CD4-positive, alpha-beta T cell treated with Interleukin-6 for 4 hours (primary cell): ENCODE measurements at regions not wholly inside any gene's neighbourhood (a gene's known extent, or its start where the extent isn't known, plus 50 kb on each side); places are given as distances from the start of the nearest gene placed in this dataset.

ENCODE experiments used
- DNase-seq: peaks from one replicate; pipeline ENCODE4 v3.0.0-alpha.2; 2020; ENCODE audit warnings: mixed read lengths

DNA sequence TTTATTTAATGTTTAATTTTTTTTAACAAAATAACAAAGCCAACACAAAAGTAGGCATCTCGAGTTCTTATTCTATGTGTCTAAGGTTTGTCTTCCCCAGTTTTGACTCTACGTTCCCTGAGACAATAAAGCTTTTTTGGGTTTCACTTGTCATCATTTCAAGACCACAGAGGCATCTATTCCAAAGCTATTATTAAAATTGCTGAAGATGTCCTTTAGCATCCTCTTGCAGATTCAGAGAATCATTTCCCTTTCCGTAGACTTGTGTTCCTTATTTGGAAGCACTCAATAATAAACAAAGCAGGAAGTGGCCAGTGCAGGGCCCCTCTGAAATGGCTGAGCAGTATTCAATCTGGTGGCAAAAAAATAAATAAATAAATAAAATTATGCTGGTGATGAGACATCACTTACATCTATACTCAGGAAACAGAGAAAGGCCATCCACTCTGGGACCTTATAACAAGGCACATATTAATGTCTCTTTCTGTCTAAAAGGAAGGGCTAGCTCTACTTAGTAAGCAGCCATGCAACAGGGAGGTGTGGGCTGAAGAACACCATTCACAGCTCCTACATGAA, 362.3 kb downstream of the WDR72 start:
- DNase-seq = no peak

DNA sequence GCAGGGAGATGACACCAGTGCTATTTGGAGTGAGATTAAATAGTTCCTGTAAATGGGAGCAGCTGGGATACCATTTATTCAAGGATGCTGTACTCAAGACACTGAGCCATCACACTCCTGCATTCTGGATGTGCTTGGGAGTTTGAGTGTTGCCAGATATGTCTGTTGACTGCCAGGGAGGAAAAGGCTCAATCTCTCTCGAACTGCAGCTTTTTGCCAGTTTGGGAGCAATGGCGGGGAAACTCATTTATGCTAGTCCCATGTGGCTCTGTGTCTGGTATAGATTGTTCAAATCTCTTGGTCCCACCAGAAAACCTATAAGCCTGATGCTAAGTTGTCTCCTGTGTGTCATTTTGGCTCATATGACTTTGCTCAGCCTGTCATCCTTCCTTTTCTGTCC, 363.6 kb downstream of the WDR72 start:
- DNase-seq = no peak

GRCh38 chr15:53390549-53390948, 368.9 kb downstream of the WDR72 start:
- DNase-seq = no peak

DNA sequence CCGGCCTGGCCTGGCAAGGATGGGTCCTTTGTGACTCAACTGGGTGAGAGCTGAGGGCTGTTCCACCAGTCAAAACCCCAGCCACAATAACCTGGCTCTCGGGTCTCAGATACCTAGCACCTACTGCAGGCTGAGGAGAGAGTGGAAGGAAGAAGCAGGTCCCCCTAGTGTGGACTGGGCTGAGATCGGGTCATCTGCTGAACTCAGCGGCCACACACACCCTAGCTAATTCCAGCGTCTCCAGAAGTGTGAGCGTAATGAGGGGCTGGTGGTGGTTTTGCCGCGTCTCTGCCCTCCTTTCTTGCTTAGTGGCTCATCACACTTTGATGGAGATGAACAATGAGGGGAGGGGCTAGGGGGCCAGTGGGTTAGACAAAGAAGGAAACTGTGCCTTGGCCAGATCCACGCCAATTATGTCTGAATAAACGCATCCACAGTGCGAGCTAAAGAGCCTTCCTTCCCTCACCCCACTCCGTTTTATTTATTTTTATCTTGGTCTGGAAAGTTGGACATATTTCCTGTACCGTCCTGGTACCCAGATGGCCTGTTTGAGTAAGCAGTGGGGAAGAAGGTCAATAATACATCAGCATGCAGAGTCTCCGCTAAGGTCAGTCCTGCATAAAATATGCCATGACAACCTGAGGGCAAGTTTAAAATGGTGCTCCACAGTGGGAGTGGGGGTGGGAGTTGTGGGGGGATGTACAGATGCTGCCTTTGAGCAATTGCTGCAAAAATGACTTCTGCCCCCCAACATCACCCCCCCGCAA, 370.0 kb downstream of the WDR72 start:
- DNase-seq = no peak

DNA sequence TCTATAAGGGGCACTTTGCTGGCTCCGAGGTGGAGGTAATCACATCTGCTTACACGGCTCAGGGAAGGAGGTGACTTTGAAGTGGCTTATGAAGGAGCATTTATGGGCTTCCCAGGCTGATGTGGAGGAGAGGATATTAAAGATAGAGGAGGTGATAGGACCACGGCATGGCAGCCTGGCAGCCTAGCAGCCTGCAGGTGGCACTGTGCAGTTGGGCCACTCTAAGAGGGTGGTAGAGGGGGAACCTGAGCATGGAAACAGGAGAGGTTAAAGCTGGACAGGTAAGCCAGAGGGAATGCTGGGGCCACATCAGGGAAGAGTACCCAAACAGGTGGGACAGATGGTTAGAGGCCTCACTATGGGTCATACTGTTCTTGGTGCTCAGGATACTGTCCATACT, 375.0 kb downstream of the WDR72 start:
- no peak for DNase-seq

DNA sequence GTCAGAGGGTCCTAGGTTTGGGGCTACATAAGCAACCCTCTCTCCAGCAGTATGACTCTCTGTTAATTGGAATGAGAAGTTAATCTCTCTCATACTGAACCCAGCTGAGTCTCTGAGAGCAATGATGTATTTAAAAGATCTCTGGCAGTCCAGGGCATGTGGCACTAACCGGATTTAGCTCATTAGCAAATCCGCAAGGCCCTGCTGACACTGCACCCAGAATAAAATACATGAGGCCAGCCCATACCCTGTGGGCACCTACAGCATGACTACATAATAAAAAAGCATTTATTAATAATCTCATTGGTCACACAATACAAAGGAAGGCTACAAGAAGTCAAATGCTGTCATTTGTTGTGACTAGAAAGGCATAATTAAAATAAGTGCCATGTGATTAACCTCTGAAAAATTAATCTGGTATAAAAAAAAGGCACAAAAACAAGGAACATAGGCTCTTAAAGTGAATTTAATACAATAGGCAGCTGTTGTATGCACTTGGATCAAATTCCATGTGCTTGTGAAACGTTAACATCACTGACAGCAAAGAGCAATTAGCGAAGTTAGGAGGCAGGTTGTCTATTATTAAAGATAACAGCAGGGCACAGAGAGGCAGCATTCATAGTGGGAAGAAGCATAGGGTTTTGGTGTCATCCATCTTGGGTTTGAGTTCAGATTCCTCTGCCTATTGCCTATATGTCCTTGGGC, 381.2 kb downstream of the WDR72 start:
- no peak for DNase-seq

GRCh38 chr15:53367740-53368139, 391.7 kb downstream of the WDR72 start:
- no peak for DNase-seq

- no peak for DNase-seq
Observed at GRCh38 chr15:53360881-53361280, 398.6 kb downstream of the WDR72 start.

DNA sequence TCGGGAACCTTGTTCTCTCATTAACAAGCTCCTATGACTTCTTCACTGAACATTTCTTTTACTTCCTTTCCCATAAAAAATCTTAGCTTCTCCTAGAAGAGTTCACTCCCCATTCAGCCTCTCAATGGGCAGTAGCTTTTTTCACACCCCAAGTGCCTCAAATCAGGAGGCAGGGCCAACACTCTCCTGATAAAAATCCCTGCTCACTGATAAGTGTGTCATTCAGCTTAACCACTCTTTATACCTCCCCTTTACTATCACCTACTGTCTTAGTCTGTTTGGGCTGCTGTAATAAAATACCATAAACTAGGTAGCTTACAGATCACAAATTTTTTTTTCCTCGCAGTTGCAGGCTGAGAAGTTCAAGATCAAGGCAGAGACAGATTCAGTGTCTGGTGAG, 400.4 kb downstream of the WDR72 start:
- DNase-seq = no peak

DNA sequence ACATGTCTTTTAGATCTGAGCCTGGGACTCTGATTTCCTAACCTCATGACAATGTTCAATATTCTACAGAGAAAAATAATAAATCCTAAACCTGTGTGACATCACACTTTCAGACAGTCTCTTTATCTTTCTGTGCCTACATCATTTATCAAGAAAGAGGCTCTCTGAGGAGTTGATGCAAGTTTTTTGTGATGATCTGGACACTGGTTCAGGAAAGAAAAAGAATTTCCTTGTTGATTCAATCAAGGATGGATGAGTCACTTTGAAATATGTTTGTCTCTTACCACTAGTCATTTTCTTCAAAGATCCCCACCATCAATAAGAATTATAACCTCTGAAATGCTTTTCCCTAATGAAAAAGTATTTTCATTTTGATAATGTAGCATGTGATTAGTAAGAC, 404.6 kb downstream of the WDR72 start:
- no peak for DNase-seq

GRCh38 chr15:53351373-53351772, 408.1 kb downstream of the WDR72 start:
- no peak for DNase-seq

DNA sequence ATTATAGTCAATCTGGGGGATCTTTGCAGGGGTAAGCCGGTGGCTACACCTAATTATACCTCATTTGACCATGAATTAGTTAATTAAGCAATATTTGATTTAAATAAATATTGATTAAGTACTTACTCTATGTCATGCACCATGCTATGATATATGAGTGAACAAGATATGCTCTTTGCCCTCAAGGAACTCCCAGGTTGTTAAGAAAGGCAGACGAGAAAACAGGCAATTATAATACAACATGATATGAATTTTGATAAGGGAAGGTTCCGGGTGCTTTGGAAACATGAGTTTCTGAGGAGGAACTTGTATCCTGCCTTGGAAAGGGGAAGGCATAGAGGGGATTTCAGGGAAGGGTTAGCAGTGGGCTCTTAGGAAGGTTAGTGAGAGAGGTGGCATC, 412.9 kb downstream of the WDR72 start:
- no peak for DNase-seq

- DNase-seq = no peak
Observed at GRCh38 chr15:53331328-53332190, 427.9 kb downstream of the WDR72 start.

DNA sequence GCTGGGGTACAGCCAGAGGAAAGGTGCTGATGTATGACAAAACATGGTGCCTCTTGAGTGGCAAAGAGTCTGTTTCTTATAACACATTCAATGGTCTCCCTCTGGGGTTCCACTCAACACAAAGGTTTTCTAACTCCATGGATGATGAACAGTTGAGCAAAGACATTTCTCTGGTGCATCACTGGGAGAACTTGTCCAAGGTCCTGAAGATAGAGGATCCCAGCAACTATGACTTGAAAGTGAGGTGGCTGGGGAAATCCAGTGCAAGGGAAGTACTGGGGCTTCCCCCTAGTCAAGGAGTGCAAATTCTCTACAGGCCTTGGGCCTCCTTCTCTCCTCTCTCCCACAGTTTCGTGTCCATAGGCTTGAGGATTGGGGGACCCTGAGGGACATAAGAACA, 431.1 kb downstream of the WDR72 start:
- DNase-seq = no peak

- DNase-seq = no peak
Observed at GRCh38 chr15:53324061-53324460, 435.4 kb downstream of the WDR72 start.

- no peak for DNase-seq
Observed at GRCh38 chr15:53323191-53323590, 436.3 kb downstream of the WDR72 start.

DNA sequence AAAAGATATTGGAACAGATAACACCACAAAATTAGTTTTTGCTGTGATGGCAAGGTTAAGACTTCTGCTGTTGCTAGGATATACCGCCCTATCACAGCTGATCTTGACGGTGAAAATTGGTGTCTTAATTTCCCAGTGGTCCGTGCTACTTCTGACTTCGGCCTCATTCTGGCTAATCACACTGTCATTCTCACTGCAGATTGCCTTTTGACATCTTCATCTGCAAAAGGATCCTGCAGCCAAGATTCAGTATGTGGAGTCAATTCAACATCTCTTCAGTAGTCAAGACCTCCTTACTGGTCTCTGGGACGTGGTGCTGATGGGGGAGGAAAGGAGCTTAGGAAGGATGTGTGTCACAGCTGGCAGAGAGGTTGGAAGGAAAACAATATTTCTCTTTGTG, 438.6 kb downstream of the WDR72 start:
- DNase-seq = no peak

DNA sequence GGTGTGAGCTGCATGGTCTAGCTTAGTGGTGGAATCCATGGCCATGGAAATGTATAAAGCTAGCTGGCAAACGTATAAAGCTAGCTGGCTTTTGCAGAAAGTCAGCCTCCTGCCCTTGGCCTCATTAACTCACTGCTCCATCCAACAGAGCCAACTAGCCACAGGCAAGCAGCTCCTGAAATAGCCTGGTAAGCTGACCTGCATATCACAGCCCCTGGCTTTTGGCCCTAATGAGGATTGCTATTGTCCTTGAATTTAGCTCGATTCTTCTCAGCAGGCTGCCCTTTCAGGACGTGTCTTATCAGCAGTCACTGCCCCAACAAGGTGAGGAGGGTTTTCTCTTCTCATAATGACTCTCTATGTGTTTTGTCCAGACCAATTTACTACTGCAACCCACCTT, 446.8 kb downstream of the WDR72 start:
- DNase-seq = no peak

GRCh38 chr15:53310709-53311108, 448.8 kb downstream of the WDR72 start:
- DNase-seq = no peak

DNA sequence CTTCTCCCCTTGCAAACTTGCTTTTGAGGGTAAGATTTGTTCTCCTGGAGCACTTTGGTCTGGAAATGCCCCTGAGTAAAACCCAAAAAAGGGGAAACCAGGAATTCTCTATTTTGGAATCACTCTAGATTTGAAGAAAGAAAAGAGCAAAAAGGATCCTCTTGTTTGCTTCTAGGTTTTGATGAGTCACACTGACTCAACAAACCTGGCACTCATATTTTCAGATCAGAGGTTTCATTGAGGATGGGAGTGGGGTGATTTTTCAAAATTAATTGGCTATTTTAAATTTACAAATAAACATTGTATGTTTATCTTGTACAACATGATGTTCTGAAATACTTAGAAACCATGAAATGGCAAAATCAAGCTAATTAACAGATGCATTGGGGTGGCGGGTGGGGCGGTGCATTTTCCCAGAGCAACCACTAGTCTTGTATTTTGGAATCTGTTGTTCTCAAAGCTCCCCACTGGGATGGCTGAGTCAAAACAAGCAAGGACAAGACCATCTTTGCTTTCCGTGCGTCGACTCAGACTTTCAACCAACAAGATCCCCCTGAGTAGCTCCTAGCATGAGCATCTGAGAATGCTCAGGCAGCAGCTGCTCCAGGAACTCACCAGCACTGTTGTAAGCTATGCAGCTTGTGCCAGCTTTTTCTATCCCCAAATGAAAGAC, 451.4 kb downstream of the WDR72 start:
- no peak for DNase-seq

- DNase-seq = no peak
Observed at GRCh38 chr15:53305554-53305953, 453.9 kb downstream of the WDR72 start.

GRCh38 chr15:53305101-53305500, 454.4 kb downstream of the WDR72 start:
- no peak for DNase-seq

GRCh38 chr15:53297828-53298227, 461.6 kb downstream of the WDR72 start:
- no peak for DNase-seq
